B cell (primary cell): ENCODE measurements at regions not wholly inside any gene's neighbourhood (a gene's known extent, or its start where the extent isn't known, plus 50 kb on each side); places are given as distances from the start of the nearest gene placed in this dataset.

ENCODE experiments used
- ATAC-seq: fragments of 200-7000 bp; cut with Tn5 transposase; one replicate; pipeline ENCODE4 v1.10.0; 2021; ENCODE audit warnings: low read depth, mild to moderate bottlenecking, moderate number of reproducible peaks, moderate library complexity
- CTCF ChIA-PET: fragments of 350-600 bp; sonication (Branson Sonifier 250); formaldehyde crosslinking; loops from one replicate; lab custom pipeline; 2021; ENCODE audit warnings: antibody characterized with exemption, inconsistent platforms; lab: Charles Lee
- POLR2A ChIA-PET: fragments of 350-600 bp; sonication (Branson Sonifier 250); formaldehyde crosslinking; loops from one replicate; lab custom pipeline; 2021; ENCODE audit warnings: antibody characterized with exemption; lab: Charles Lee
- DNase-seq: peaks from one replicate; pipeline ENCODE4 v3.0.0; 2013
- H2AFZ ChIP-seq: 2 replicates; pipeline ENCODE4 v1.6.1; 2012; ENCODE audit warnings: mild to moderate bottlenecking, low read depth, low read length; ENCODE audit not compliant: insufficient read depth, poor library complexity, severe bottlenecking
- H3K27ac ChIP-seq, 2 donors: 1 replicate in 1 of 2; 2 replicates in 1 of 2; pipeline ENCODE4 v1.5.1; 2012 to 2013; ENCODE audit warnings: low read length in 2 of 2, mild to moderate bottlenecking in 2 of 2, moderate library complexity in 1 of 2
- H3K27me3 ChIP-seq, 4 experiments: fragments of 200-600 bp in 1 of 4; sonication (generic) in 1 of 4; replicated peaks in 1 of 4; 1 replicate in 2 of 4; 2 replicates in 2 of 4; pipeline versions ENCODE4 v1.6.1 to v1.7.0; 2013 to 2016; ENCODE audit warnings: low read length in 3 of 4, mild to moderate bottlenecking in 2 of 4, mixed read lengths in 1 of 4, moderate library complexity in 1 of 4; ENCODE audit not compliant: insufficient read depth in 4 of 4, control insufficient read depth in 3 of 4; ENCODE audit errors: control extremely low read depth in 1 of 4
- H3K36me3 ChIP-seq, 2 experiments: replicated peaks in 1 of 2; 1 replicate in 1 of 2; 2 replicates in 1 of 2; pipeline versions ENCODE4 v1.6.1 to v1.7.1; 2013; ENCODE audit warnings: low read length in 1 of 2; ENCODE audit not compliant: insufficient read depth in 2 of 2, control insufficient read depth in 1 of 2; ENCODE audit errors: control extremely low read depth in 1 of 2, extremely low read depth in 1 of 2
- H3K4me1 ChIP-seq, 2 donors: fragments of 200-600 bp in 1 of 2; sonication (generic) in 1 of 2; 1 replicate in 1 of 2; 2 replicates in 1 of 2; pipeline versions ENCODE4 v1.5.1 to v1.6.1; 2013 to 2017; ENCODE audit warnings: low read length in 2 of 2; ENCODE audit not compliant: control insufficient read depth in 2 of 2, insufficient read depth in 2 of 2
- H3K4me2 ChIP-seq: replicated peaks from 2 replicates; pipeline ENCODE3; 2012; ENCODE audit warnings: mild to moderate bottlenecking, low read depth, low read length; ENCODE audit not compliant: poor library complexity, severe bottlenecking
- H3K4me3 ChIP-seq, 5 experiments: fragments of 200-600 bp in 1 of 5; sonication (generic) in 1 of 5; 1 replicate in 3 of 5; 2 replicates in 2 of 5; pipeline versions ENCODE4 v1.5.1 to v1.7.0; 2011 to 2016; ENCODE audit warnings: low read length in 4 of 5, mild to moderate bottlenecking in 4 of 5, low read depth in 2 of 5, control low read depth in 1 of 5, moderate library complexity in 1 of 5; ENCODE audit not compliant: insufficient read depth in 1 of 5; ENCODE audit errors: control extremely low read depth in 1 of 5, extremely low read depth in 1 of 5
- H3K79me2 ChIP-seq: fragments of 200-600 bp; sonication (generic); one replicate; pipeline ENCODE4 v1.6.0; 2016; ENCODE audit warnings: low read length; ENCODE audit not compliant: control insufficient read depth, insufficient read depth
- H3K9ac ChIP-seq: fragments of 200-600 bp; sonication (generic); 2 replicates; pipeline ENCODE4 v1.6.1; 2017; ENCODE audit warnings: mild to moderate bottlenecking, low read length, moderate library complexity
- H3K9me3 ChIP-seq, 3 donors: one replicate each; pipeline versions ENCODE4 v1.6.1 to v1.7.1; 2013; ENCODE audit warnings: low read length in 2 of 3; ENCODE audit not compliant: control insufficient read depth in 2 of 3, insufficient read depth in 1 of 3; ENCODE audit errors: control extremely low read depth in 1 of 3
- H4K20me1 ChIP-seq: 2 replicates; pipeline ENCODE4 v1.6.0; 2012; ENCODE audit warnings: mild to moderate bottlenecking, low read length; ENCODE audit not compliant: insufficient read depth, control insufficient read depth, poor library complexity, severe bottlenecking
- H3K27ac Mint-ChIP-seq: one replicate; pipeline ENCODE4 v1.8.0; 2021; ENCODE audit warnings: mixed read lengths
- H3K27me3 Mint-ChIP-seq: one replicate; pipeline ENCODE4 v1.8.0; 2021; ENCODE audit warnings: mixed read lengths
- H3K4me1 Mint-ChIP-seq: one replicate; pipeline ENCODE4 v1.8.0; 2021; ENCODE audit warnings: mixed read lengths
- H3K4me3 Mint-ChIP-seq: one replicate; pipeline ENCODE4 v1.8.0; 2021; ENCODE audit warnings: mixed read lengths
- H3K9me3 Mint-ChIP-seq: one replicate; pipeline ENCODE4 v1.8.0; 2022; ENCODE audit warnings: mixed read lengths; ENCODE audit not compliant: insufficient read depth
- EZH2 ChIP-seq: IDR thresholded peaks from 2 replicates; pipeline ENCODE4 v1.6.1; 2012; ENCODE audit warnings: borderline replicate concordance, low read depth, mild to moderate bottlenecking, moderate library complexity, low read length; ENCODE audit not compliant: insufficient read depth, poor library complexity, severe bottlenecking
- WGBS: methylation state at CpG from one replicate; pipeline ENCODE4 v1.1.5; 2013; ENCODE audit warnings: missing lambda C conversion rate; ENCODE audit not compliant: insufficient coverage; 5-methylcytosine and 5-hydroxymethylcytosine counted together
- intact Hi-C: fragments of 100-400 bp; cut with micrococcal nuclease; formaldehyde crosslinking; loops from one replicate; pipeline ENCODE4 v1.10.0; 2022
- TF ChIP-seq, protein P1 (sequence below): fragments of 200-600 bp; IDR thresholded peaks from one replicate; pipeline ENCODE4 v1.8.0; 2022; ENCODE audit warnings: antibody characterized with exemption, mild to moderate bottlenecking

GRCh38 chr2:41540272-41540998, 507.4 kb upstream of the PKDCC start:
- no peaks in the 10 kb centered on the region for H3K4me1 Mint-ChIP-seq
- Histone ChIP-seq H3K9me3 (no peaks in the 10 kb centered on the region), H3K4me3 (no peak overlapping the region), H3K4me2 (no peak overlapping the region), H3K36me3 (no peaks in the 10 kb centered on the region), H3K27me3 (no peaks in the 10 kb centered on the region), H3K9ac (no peak overlapping the region), H2AFZ (no peak overlapping the region), H3K4me1 (no peaks in the 10 kb centered on the region), H4K20me1 (no peaks in the 10 kb centered on the region), H3K27ac (no peak overlapping the region), H3K79me2 (no peaks in the 10 kb centered on the region)
- 100% methylated on average over 1 of the region's 2 CpGs for WGBS
- no peaks in the 10 kb centered on the region for H3K9me3 Mint-ChIP-seq
- no peak for TF ChIP-seq EZH2
- TF ChIP-seq, protein P1, sequence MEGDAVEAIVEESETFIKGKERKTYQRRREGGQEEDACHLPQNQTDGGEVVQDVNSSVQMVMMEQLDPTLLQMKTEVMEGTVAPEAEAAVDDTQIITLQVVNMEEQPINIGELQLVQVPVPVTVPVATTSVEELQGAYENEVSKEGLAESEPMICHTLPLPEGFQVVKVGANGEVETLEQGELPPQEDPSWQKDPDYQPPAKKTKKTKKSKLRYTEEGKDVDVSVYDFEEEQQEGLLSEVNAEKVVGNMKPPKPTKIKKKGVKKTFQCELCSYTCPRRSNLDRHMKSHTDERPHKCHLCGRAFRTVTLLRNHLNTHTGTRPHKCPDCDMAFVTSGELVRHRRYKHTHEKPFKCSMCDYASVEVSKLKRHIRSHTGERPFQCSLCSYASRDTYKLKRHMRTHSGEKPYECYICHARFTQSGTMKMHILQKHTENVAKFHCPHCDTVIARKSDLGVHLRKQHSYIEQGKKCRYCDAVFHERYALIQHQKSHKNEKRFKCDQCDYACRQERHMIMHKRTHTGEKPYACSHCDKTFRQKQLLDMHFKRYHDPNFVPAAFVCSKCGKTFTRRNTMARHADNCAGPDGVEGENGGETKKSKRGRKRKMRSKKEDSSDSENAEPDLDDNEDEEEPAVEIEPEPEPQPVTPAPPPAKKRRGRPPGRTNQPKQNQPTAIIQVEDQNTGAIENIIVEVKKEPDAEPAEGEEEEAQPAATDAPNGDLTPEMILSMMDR: no peak
- no peak overlapping the region for H3K27ac Mint-ChIP-seq
- ATAC-seq (no peak), DNase-seq (no peak)
- ChIA-PET CTCF (no interaction called here), POLR2A (no interaction called here)
- no peak overlapping the region for H3K4me3 Mint-ChIP-seq
- no peaks in the 10 kb centered on the region for H3K27me3 Mint-ChIP-seq
- intact Hi-C loops: no loop called here

- intact Hi-C loops: no loop called here
- Mint-ChIP-seq H3K27ac (no peak overlapping the region), H3K4me1 (no peaks in the 10 kb centered on the region), H3K9me3 (no peaks in the 10 kb centered on the region), H3K27me3 (no peaks in the 10 kb centered on the region), H3K4me3 (no peak overlapping the region)
- H3K27me3 ChIP-seq: no peaks in the 10 kb centered on the region
- H3K4me3 ChIP-seq: no peak overlapping the region
- WGBS: no CpG with 5 or more reads among the region's 2 CpGs
- H3K9me3 ChIP-seq: no peaks in the 10 kb centered on the region
- H3K27ac ChIP-seq: no peak overlapping the region
- CTCF ChIA-PET: no interaction called here
- POLR2A ChIA-PET: no interaction called here
- no peak for ATAC-seq
- TF ChIP-seq, protein P1: no peak
- TF ChIP-seq EZH2: no peak
- no peaks in the 10 kb centered on the region for H3K4me1 ChIP-seq
- no peak for DNase-seq
- H3K9ac ChIP-seq: no peak overlapping the region
- no peak overlapping the region for H2AFZ ChIP-seq
- no peaks in the 10 kb centered on the region for H3K36me3 ChIP-seq
- H3K79me2 ChIP-seq: no peaks in the 10 kb centered on the region
- no peaks in the 10 kb centered on the region for H4K20me1 ChIP-seq
- H3K4me2 ChIP-seq: no peak overlapping the region
Measured at GRCh38 chr2:41543726-41544125, 504.1 kb upstream of the PKDCC start.
